Esophagus muscularis mucosa (tissue), 4 donors: ENCODE measurements at regions not wholly inside any gene's neighbourhood (a gene's known extent, or its start where the extent isn't known, plus 50 kb on each side); places are given as distances from the start of the nearest gene placed in this dataset.
"Not testable (repeated sequence)": the region's sequence is repeated elsewhere in the genome, so short reads cannot be mapped to it uniquely, and the experiment has no call there.

Experiments used
- DNase-seq: peaks from one replicate; pipeline ENCODE4 v3.0.0-alpha.2; 2017; ENCODE audit errors: extremely low spot score
- H3K27ac ChIP-seq, 4 donors: fragments of 200-600 bp; sonication (generic); replicated peaks in 1 of 4; 1 replicate in 3 of 4; 2 replicates in 1 of 4; pipeline ENCODE4 v1.5.1; 2016 to 2019; ENCODE audit warnings: mild to moderate bottlenecking in 1 of 4
- H3K27me3 ChIP-seq, 4 donors: fragments of 200-600 bp; sonication (generic); one replicate each; pipeline versions ENCODE4 v1.5.1 to v1.6.0; 2016 to 2019
- H3K36me3 ChIP-seq, 4 donors: fragments of 200-600 bp; sonication (generic); one replicate each; pipeline ENCODE4 v1.5.1; 2016 to 2019
- H3K4me1 ChIP-seq, 4 donors: fragments of 200-600 bp; sonication (generic); one replicate each; pipeline ENCODE4 v1.5.1; 2016 to 2019
- H3K4me3 ChIP-seq, 4 donors: fragments of 200-600 bp; sonication (generic); 1 replicate in 2 of 4; 2 replicates in 2 of 4; pipeline ENCODE4 v1.5.1; 2016 to 2019; ENCODE audit warnings: mild to moderate bottlenecking in 4 of 4, moderate library complexity in 1 of 4
- H3K9me3 ChIP-seq, 4 donors: fragments of 200-600 bp; sonication (generic); 1 replicate in 3 of 4; 2 replicates in 1 of 4; pipeline ENCODE4 v1.5.1; 2016 to 2019
- CTCF ChIP-seq, 3 experiments: fragments of 200-600 bp in 2 of 3; fragments of 450-650 bp in 1 of 3; sonication (generic) in 2 of 3; IDR thresholded peaks; one replicate each; pipeline ENCODE4 v1.5.1; 2017 to 2019; ENCODE audit warnings: antibody characterized with exemption in 3 of 3, mild to moderate bottlenecking in 2 of 3, moderate library complexity in 1 of 3
- EP300 ChIP-seq: sonication (generic); formaldehyde crosslinking; IDR thresholded peaks from one replicate; pipeline ENCODE4 v1.6.1; 2017; ENCODE audit warnings: antibody characterized with exemption
- POLR2A ChIP-seq: fragments of 450-650 bp; IDR thresholded peaks from one replicate; pipeline ENCODE4 v1.6.1; 2017; ENCODE audit warnings: antibody characterized with exemption, moderate library complexity, mild to moderate bottlenecking, low read depth
- POLR2AphosphoS5 ChIP-seq, 2 donors: sonication (generic); formaldehyde crosslinking; IDR thresholded peaks; one replicate each; pipeline ENCODE4 v1.6.1; 2017; ENCODE audit warnings: antibody characterized with exemption in 2 of 2
- WGBS: methylation state at CpG from one replicate; pipeline ENCODE4 v1.1.5; 2018; 5-methylcytosine and 5-hydroxymethylcytosine counted together
- intact Hi-C: fragments of 100-400 bp; cut with DNase I; formaldehyde crosslinking; loops from one replicate; pipeline ENCODE4 v1.15.1; 2023

- H3K9me3 ChIP-seq, result no peaks in the 10 kb centered on the region
- no peaks in the 10 kb centered on the region for H3K4me1 ChIP-seq
- no peaks in the 10 kb centered on the region for H3K36me3 ChIP-seq
- intact Hi-C loops, result no loop called here
- H3K27ac ChIP-seq, result no peak overlapping the region
- TF ChIP-seq CTCF (IDR thresholded peaks at IDR 0.05) (no peak), POLR2A (no peak), EP300 (no peak), POLR2AphosphoS5 (IDR thresholded peaks at IDR 0.05) (no peak)
- WGBS, result 85% methylated on average over 4 of the region's 5 CpGs
- DNase-seq, result no peak
- no peak overlapping the region for H3K4me3 ChIP-seq
- H3K27me3 ChIP-seq, result no peaks in the 10 kb centered on the region
These were observed 84.7 kb upstream of the LYPLAL1 start for GRCh38 chr1:219088778-219089557.

GRCh38 chr1:219090607-219091006, 83.1 kb upstream of the LYPLAL1 start:
- no peaks in the 10 kb centered on the region for H3K27me3 ChIP-seq
- intact Hi-C loops, result no loop called here
- WGBS, result 89% methylated on average over 1 of the region's 1 CpG
- no peaks in the 10 kb centered on the region for H3K36me3 ChIP-seq
- DNase-seq, result no peak
- no peak overlapping the region for H3K27ac ChIP-seq
- no peak overlapping the region for H3K4me3 ChIP-seq
- no peaks in the 10 kb centered on the region for H3K9me3 ChIP-seq
- no peak for TF ChIP-seq CTCF (IDR thresholded peaks at IDR 0.05)
- no peak for TF ChIP-seq EP300
- no peaks in the 10 kb centered on the region for H3K4me1 ChIP-seq

- Histone ChIP-seq H3K36me3 (no peaks in the 10 kb centered on the region), H3K27ac (no peak overlapping the region), H3K27me3 (no peaks in the 10 kb centered on the region), H3K9me3 (no peaks in the 10 kb centered on the region), H3K4me1 (no peaks in the 10 kb centered on the region), H3K4me3 (no peak overlapping the region)
- intact Hi-C loops, result no loop called here
- TF ChIP-seq EP300 (no peak), POLR2A (no peak), POLR2AphosphoS5 (IDR thresholded peaks at IDR 0.05) (no peak), CTCF (IDR thresholded peaks at IDR 0.05) (no peak)
- WGBS, result 57% methylated on average over 1 of the region's 1 CpG
- DNase-seq, result no peak
These were observed 81.5 kb upstream of the LYPLAL1 start for GRCh38 chr1:219092206-219092605.

- DNase-seq, result no peak
- Histone ChIP-seq H3K27me3 (no peaks in the 10 kb centered on the region), H3K36me3 (no peaks in the 10 kb centered on the region), H3K4me3 (no peak overlapping the region), H3K9me3 (no peaks in the 10 kb centered on the region), H3K4me1 (no peaks in the 10 kb centered on the region), H3K27ac (no peak overlapping the region)
- intact Hi-C loops, result no loop called here
- TF ChIP-seq POLR2AphosphoS5 (IDR thresholded peaks at IDR 0.05) (no peak), CTCF (IDR thresholded peaks at IDR 0.05) (no peak)
- 4% methylated on average over 1 of the region's 1 CpG for WGBS
These were observed 74.4 kb upstream of the LYPLAL1 start for GRCh38 chr1:219099307-219099706.

GRCh38 chr1:219100059-219100458, 73.6 kb upstream of the LYPLAL1 start:
- no peak overlapping the region for H3K27ac ChIP-seq
- H3K9me3 ChIP-seq, result no peaks in the 10 kb centered on the region
- TF ChIP-seq POLR2A (no peak), POLR2AphosphoS5 (IDR thresholded peaks at IDR 0.05) (no peak), CTCF (IDR thresholded peaks at IDR 0.05) (no peak), EP300 (no peak)
- H3K4me3 ChIP-seq, result no peak overlapping the region
- H3K27me3 ChIP-seq, result no peaks in the 10 kb centered on the region
- H3K36me3 ChIP-seq, result no peaks in the 10 kb centered on the region
- intact Hi-C loops, result no loop called here
- no peaks in the 10 kb centered on the region for H3K4me1 ChIP-seq
- 0% methylated on average over 1 of the region's 1 CpG for WGBS
- DNase-seq, result no peak

- H3K4me1 ChIP-seq, H3K4me3 ChIP-seq, H3K9me3 ChIP-seq, DNase-seq, intact Hi-C loops, H3K27me3 ChIP-seq, H3K27ac ChIP-seq, H3K36me3 ChIP-seq: not testable (repeated sequence)
- 100% methylated on average over 1 of the region's 1 CpG for WGBS
These were observed 71.2 kb upstream of the LYPLAL1 start for GRCh38 chr1:219102466-219102865.
